K562 (cell line): ENCODE measurements at regions not wholly inside any gene's neighbourhood (a gene's known extent, or its start where the extent isn't known, plus 50 kb on each side); places are given as distances from the start of the nearest gene placed in this dataset.

ENCODE experiments used
- ATAC-seq: fragments of 200-7000 bp; cut with Tn5 transposase; 3 replicates; pipeline ENCODE4 v1.9.1; 2020; ENCODE audit warnings: moderate library complexity
- BruUV-seq: library from RNA; stranded (reverse); fragments of 400-500 nt; replicated peaks from 2 replicates; lab custom pipeline; 2021; lab: Mats Ljungman, UMichigan
- CTCF ChIA-PET: fragments of 300-600 bp; formaldehyde crosslinking; extraction: SDS; loops from one replicate; lab custom pipeline; 2021; ENCODE audit warnings: low intra/inter-chr PET ratio; lab: Yijun Ruan, JAX
- POLR2A ChIA-PET: fragments of 300-600, 350-650 bp; sonication (Branson Sonifier 250); formaldehyde crosslinking; extraction: SDS; loops from one replicate; lab custom pipeline; 2021; ENCODE audit warnings: antibody characterized with exemption, inconsistent platforms; lab: Yijun Ruan, JAX
- DNase-seq, 4 experiments: peaks; one replicate each; pipeline versions ENCODE4 v3.0.0 to v3.0.0-alpha.2; 2011 to 2018; ENCODE audit warnings: low spot score in 3 of 4, mixed read lengths in 3 of 4; ENCODE audit errors: extremely low read depth in 1 of 4
- FAIRE-seq: peaks from 2 replicates; lab custom pipeline; 2011; peaks lifted over from hg19 to GRCh38; lab: Jason Lieb, UNC
- H2AFZ ChIP-seq: 2 replicates; pipeline ENCODE4 v1.6.0; 2011; ENCODE audit warnings: low read depth, low read length, control low read depth, inconsistent platforms
- H3K27ac ChIP-seq: fragments of 200-600 bp; 3 replicates; pipeline ENCODE4 v1.8.0; 2011; ENCODE audit warnings: low read depth, mild to moderate bottlenecking, control low read depth, inconsistent platforms, low read length, moderate library complexity, mixed read lengths; ENCODE audit errors: extremely low read depth
- H3K27me3 ChIP-seq, 2 experiments: fragments of 300-600 bp in 1 of 2; 2 replicates in 1 of 2; 3 replicates in 1 of 2; pipeline versions ENCODE4 v1.6.0 to v1.8.0; 2011; ENCODE audit warnings: inconsistent platforms in 2 of 2, low read length in 2 of 2, mild to moderate bottlenecking in 1 of 2, mixed read lengths in 1 of 2, moderate library complexity in 1 of 2; ENCODE audit not compliant: control insufficient read depth in 2 of 2, insufficient read depth in 2 of 2
- H3K36me3 ChIP-seq: fragments of 300-600 bp; 3 replicates; pipeline ENCODE4 v1.8.0; 2011; ENCODE audit warnings: mild to moderate bottlenecking, low read length, inconsistent platforms; ENCODE audit not compliant: control insufficient read depth, insufficient read depth
- H3K4me1 ChIP-seq, 2 experiments: fragments of 200-600 bp in 1 of 2; replicated peaks in 1 of 2; 2 replicates in 1 of 2; 3 replicates in 1 of 2; pipeline versions ENCODE4 v1.5.1 to v1.8.0; 2011; ENCODE audit warnings: inconsistent platforms in 2 of 2, low read length in 2 of 2, mild to moderate bottlenecking in 1 of 2, mixed read lengths in 1 of 2, moderate library complexity in 1 of 2; ENCODE audit not compliant: control insufficient read depth in 2 of 2, insufficient read depth in 2 of 2
- H3K4me2 ChIP-seq: 2 replicates; pipeline ENCODE4 v1.6.1; 2011; ENCODE audit warnings: low read length, control low read depth, inconsistent platforms, mixed read lengths; ENCODE audit not compliant: insufficient read depth
- H3K4me3 ChIP-seq: fragments of 200-600 bp; sonication (generic), shearing (Covaris generic); 2 replicates; pipeline ENCODE4 v1.5.1; 2016; ENCODE audit warnings: control low read depth, inconsistent platforms
- H3K79me2 ChIP-seq: fragments of 200-600 bp; 3 replicates; pipeline ENCODE4 v1.8.0; 2011; ENCODE audit warnings: low read length, inconsistent platforms; ENCODE audit not compliant: control insufficient read depth, insufficient read depth
- H3K9ac ChIP-seq, 2 experiments: 2 replicates each; pipeline versions ENCODE4 v1.6.0 to v1.6.1; 2011; ENCODE audit warnings: low read depth in 2 of 2, low read length in 2 of 2, control low read depth in 1 of 2, inconsistent platforms in 1 of 2, mild to moderate bottlenecking in 1 of 2, mixed read lengths in 1 of 2; ENCODE audit not compliant: insufficient read depth in 1 of 2
- H3K9me1 ChIP-seq: one replicate; pipeline ENCODE4 v1.6.0; 2011; ENCODE audit warnings: inconsistent platforms, mild to moderate bottlenecking, low read length, moderate library complexity; ENCODE audit not compliant: control insufficient read depth, insufficient read depth
- H3K9me3 ChIP-seq: replicated peaks from 2 replicates; pipeline ENCODE4 v1.5.1; 2011; ENCODE audit warnings: low read depth, low read length, inconsistent platforms; ENCODE audit not compliant: control insufficient read depth, insufficient read depth
- H4K20me1 ChIP-seq: replicated peaks from 2 replicates; pipeline ENCODE4 v1.6.1; 2011; ENCODE audit warnings: low read length, inconsistent platforms, mixed read lengths; ENCODE audit not compliant: control insufficient read depth, insufficient read depth
- BRF1 ChIP-seq: IDR thresholded peaks from 3 replicates; pipeline ENCODE4 v1.6.1; 2011; ENCODE audit warnings: borderline replicate concordance, mild to moderate bottlenecking; ENCODE audit not compliant: insufficient read length; ENCODE audit errors: extremely low read depth
- CBFA2T3 ChIP-seq: fragments of 450-650 bp; IDR thresholded peaks from 2 replicates; pipeline ENCODE4 v1.6.1; 2017
- HCFC1 ChIP-seq: IDR thresholded peaks from 2 replicates; pipeline ENCODE4 v1.6.1; 2012; ENCODE audit warnings: low read depth, low read length, improper control_type of control experiment
- KAT8 ChIP-seq: fragments of 450-650 bp; IDR thresholded peaks from 2 replicates; pipeline ENCODE4 v1.6.1; 2016; ENCODE audit warnings: low read depth, mild to moderate bottlenecking
- KLF16 ChIP-seq: IDR thresholded peaks from 2 replicates; pipeline ENCODE4 v1.6.1; 2016; ENCODE audit warnings: antibody characterized with exemption
- SIN3B ChIP-seq: fragments of 450-650 bp; IDR thresholded peaks from 2 replicates; pipeline ENCODE4 v1.6.1; 2017; ENCODE audit warnings: low read depth, mild to moderate bottlenecking, moderate library complexity
- TCF3 ChIP-seq: sonication (generic); formaldehyde crosslinking; IDR thresholded peaks from 2 replicates; pipeline ENCODE4 v1.4.0; 2020; ENCODE audit warnings: mild to moderate bottlenecking, missing genetic modification reagents
- ZNF165 ChIP-seq: fragments of 250-450 bp; sonication (Bioruptor Pico); IDR thresholded peaks from 2 replicates; pipeline ENCODE4 v1.4.0; 2020; ENCODE audit warnings: borderline replicate concordance
- ZNF311 ChIP-seq: fragments of 250-450 bp; sonication (Bioruptor Pico); IDR thresholded peaks from 2 replicates; pipeline ENCODE4 v1.4.0; 2020; ENCODE audit warnings: mild to moderate bottlenecking, moderate library complexity
- ZNF436 ChIP-seq: fragments of 250-450, 450-650 bp; sonication (Bioruptor Pico); formaldehyde crosslinking; IDR thresholded peaks from 2 replicates; pipeline ENCODE4 v1.7.0; 2020; ENCODE audit warnings: mild to moderate bottlenecking
- ZNF511 ChIP-seq: sonication (generic); formaldehyde crosslinking; IDR thresholded peaks from 2 replicates; pipeline ENCODE4 v1.8.0; 2022; ENCODE audit warnings: mild to moderate bottlenecking, missing genetic modification reagents
- WGBS: fragments of 100-300 bp; shearing (Covaris generic); methylation state at CpG from one replicate; pipeline ENCODE4 v1.1.6; 2016; ENCODE audit warnings: low coverage, mixed read lengths; ENCODE audit not compliant: insufficient coverage; ENCODE audit errors: missing lambda C conversion rate; 5-methylcytosine and 5-hydroxymethylcytosine counted together
- in situ Hi-C: fragments of 300-500 bp; cut with MboI; formaldehyde crosslinking; loops from 4 replicates; pipeline ENCODE4 v1.15.0; 2018; ENCODE audit warnings: inconsistent platforms, mixed read lengths
- intact Hi-C: fragments of 100-400 bp; cut with micrococcal nuclease; formaldehyde crosslinking; loops from 2 replicates; pipeline ENCODE4 v1.14.2; 2022
- TF ChIP-seq, protein P1 (sequence below): fragments of 200-800 bp; sonication (Bioruptor generic); IDR thresholded peaks from 2 replicates; pipeline ENCODE4 v1.6.1; 2017; ENCODE audit warnings: missing genetic modification characterization, missing compliant biosample characterization

DNA sequence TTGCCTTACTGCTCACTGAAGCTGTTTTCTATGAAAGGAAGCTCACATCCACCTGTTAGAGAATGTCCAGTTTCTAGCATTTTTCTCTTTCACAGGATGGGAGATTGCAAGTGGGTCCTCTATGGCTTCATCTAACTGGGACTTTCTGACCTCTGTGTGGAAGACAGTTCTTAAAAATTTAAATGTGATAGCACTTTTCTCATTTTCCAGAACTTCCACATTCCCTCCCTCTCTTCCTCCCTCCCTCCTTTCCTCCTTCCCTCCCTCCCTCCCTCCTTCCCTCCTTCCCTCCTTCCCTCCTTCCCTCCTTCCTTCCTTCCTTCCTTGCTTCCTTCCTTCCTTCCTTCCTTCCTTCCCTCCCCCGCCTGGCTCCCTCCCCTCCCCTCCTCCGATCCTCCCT is 291.1 kb downstream of the DOK5 start:
- whole genome bisulfite sequencing: 0% methylated on average over 1 of the region's 2 CpGs
- H3K27ac ChIP-seq: no peak overlapping the region
- intact Hi-C loops (no loop called here), in situ Hi-C loops (no loop called here)
- BruUV-seq: no TSS peak
- no peak overlapping the region for H3K4me3 ChIP-seq
- CTCF ChIA-PET: no interaction called here
- H2AFZ ChIP-seq: no peak overlapping the region
- H3K27me3 ChIP-seq: no peaks in the 10 kb centered on the region
- H3K79me2 ChIP-seq: no peaks in the 10 kb centered on the region
- no peaks in the 10 kb centered on the region for H3K36me3 ChIP-seq
- DNase-seq (no peak), ATAC-seq (no peak), FAIRE-seq (no peak)
- H3K4me2 ChIP-seq: no peak overlapping the region
- H3K9ac ChIP-seq: no peak overlapping the region
- H3K4me1 ChIP-seq: no peaks in the 10 kb centered on the region
- no peak for TF ChIP-seq ZNF311 (CRISPR knock-in tag)
- TF ChIP-seq ZNF511: no peak
- no peak for TF ChIP-seq HCFC1
- no peak for TF ChIP-seq KAT8
- TF ChIP-seq KLF16: no peak
- TF ChIP-seq, protein P1, sequence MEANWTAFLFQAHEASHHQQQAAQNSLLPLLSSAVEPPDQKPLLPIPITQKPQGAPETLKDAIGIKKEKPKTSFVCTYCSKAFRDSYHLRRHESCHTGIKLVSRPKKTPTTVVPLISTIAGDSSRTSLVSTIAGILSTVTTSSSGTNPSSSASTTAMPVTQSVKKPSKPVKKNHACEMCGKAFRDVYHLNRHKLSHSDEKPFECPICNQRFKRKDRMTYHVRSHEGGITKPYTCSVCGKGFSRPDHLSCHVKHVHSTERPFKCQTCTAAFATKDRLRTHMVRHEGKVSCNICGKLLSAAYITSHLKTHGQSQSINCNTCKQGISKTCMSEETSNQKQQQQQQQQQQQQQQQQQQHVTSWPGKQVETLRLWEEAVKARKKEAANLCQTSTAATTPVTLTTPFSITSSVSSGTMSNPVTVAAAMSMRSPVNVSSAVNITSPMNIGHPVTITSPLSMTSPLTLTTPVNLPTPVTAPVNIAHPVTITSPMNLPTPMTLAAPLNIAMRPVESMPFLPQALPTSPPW: no peak
- TF ChIP-seq BRF1: no peak
- TF ChIP-seq ZNF165 (CRISPR knock-in tag): no peak
- no peak for TF ChIP-seq TCF3 (CRISPR knock-in tag)
- TF ChIP-seq SIN3B: no peak
- no peak for TF ChIP-seq CBFA2T3
- no peak for TF ChIP-seq ZNF436
- TF ChIP-seq, all 486 proteins: peak for 0
- no peaks in the 10 kb centered on the region for H3K9me3 ChIP-seq
- POLR2A ChIA-PET: no interaction called here
- H3K9me1 ChIP-seq: no peaks in the 10 kb centered on the region
- H4K20me1 ChIP-seq: no peaks in the 10 kb centered on the region
